ENCODE measurements at regions not wholly inside any gene's neighbourhood (a gene's known extent, or its start where the extent isn't known, plus 50 kb on each side); places are given as distances from the start of the nearest gene placed in this dataset.

DNA sequence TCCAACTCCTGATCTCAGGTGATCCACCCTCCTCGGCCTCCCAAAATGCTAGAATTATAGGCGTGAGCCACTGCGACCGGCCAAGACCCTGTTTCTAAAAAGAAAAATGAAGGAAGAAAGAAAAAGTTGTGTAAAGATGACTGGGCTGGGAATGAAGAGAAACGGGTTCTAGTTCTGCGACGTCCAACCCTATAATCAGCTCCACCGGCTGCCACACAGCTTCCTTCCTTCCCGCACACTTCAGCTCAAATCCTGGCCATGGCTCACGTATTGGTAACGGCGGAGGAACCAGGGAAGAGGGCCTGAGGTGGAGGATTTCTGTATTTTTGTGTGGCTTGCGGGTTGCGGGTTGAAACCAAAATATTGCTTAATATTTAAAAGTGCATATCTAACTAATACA lies 88.1 kb downstream of the MYL12B start:
- TF ChIP-seq, protein P1, sequence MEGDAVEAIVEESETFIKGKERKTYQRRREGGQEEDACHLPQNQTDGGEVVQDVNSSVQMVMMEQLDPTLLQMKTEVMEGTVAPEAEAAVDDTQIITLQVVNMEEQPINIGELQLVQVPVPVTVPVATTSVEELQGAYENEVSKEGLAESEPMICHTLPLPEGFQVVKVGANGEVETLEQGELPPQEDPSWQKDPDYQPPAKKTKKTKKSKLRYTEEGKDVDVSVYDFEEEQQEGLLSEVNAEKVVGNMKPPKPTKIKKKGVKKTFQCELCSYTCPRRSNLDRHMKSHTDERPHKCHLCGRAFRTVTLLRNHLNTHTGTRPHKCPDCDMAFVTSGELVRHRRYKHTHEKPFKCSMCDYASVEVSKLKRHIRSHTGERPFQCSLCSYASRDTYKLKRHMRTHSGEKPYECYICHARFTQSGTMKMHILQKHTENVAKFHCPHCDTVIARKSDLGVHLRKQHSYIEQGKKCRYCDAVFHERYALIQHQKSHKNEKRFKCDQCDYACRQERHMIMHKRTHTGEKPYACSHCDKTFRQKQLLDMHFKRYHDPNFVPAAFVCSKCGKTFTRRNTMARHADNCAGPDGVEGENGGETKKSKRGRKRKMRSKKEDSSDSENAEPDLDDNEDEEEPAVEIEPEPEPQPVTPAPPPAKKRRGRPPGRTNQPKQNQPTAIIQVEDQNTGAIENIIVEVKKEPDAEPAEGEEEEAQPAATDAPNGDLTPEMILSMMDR (IDR thresholded peaks at IDR 0.05), result no peak
- TF ChIP-seq POLR2A (IDR thresholded peaks at IDR 0.05), result no peak

Measured in esophagus squamous epithelium (tissue), 4 donors.